DND-41 (cell line): ENCODE measurements at regions not wholly inside any gene's neighbourhood (a gene's known extent, or its start where the extent isn't known, plus 50 kb on each side); places are given as distances from the start of the nearest gene placed in this dataset.

Experiments
- ATAC-seq: fragments of 200-7000 bp; cut with Tn5 transposase; 3 replicates; pipeline ENCODE4 v1.9.1; 2021; ENCODE audit warnings: low read depth; ENCODE audit not compliant: insufficient read depth
- DNase-seq: peaks from one replicate; pipeline ENCODE4 v3.0.0-alpha.2; 2020
- H2AFZ ChIP-seq: 2 replicates; pipeline ENCODE4 v1.6.0; 2012; ENCODE audit warnings: low read depth, low read length
- H3K27ac ChIP-seq: 2 replicates; pipeline ENCODE4 v1.5.1; 2012; ENCODE audit warnings: low read length, inconsistent platforms
- H3K27me3 ChIP-seq: fragments of 200-600 bp; sonication (generic); 2 replicates; pipeline ENCODE4 v1.6.0; 2012; ENCODE audit warnings: low read length, mild to moderate bottlenecking, inconsistent platforms; ENCODE audit not compliant: insufficient read depth, poor library complexity
- H3K36me3 ChIP-seq: 2 replicates; pipeline ENCODE4 v1.5.1; 2012; ENCODE audit warnings: low read length, inconsistent platforms; ENCODE audit not compliant: insufficient read depth
- H3K4me1 ChIP-seq: 2 replicates; pipeline ENCODE4 v1.5.1; 2012; ENCODE audit warnings: mild to moderate bottlenecking, low read length; ENCODE audit not compliant: insufficient read depth
- H3K4me2 ChIP-seq: 2 replicates; pipeline ENCODE4 v1.6.0; 2012; ENCODE audit warnings: mild to moderate bottlenecking, moderate library complexity, low read length, inconsistent platforms; ENCODE audit not compliant: insufficient read depth
- H3K4me3 ChIP-seq, 2 experiments: fragments of 200-600 bp in 1 of 2; shearing (Covaris generic) in 1 of 2; 2 replicates each; pipeline ENCODE4 v1.5.1; 2012 to 2016; ENCODE audit warnings: inconsistent platforms in 2 of 2, low read length in 2 of 2, mild to moderate bottlenecking in 2 of 2, low read depth in 1 of 2, moderate library complexity in 1 of 2
- H3K79me2 ChIP-seq: 2 replicates; pipeline ENCODE4 v1.6.0; 2012; ENCODE audit warnings: low read length, inconsistent platforms; ENCODE audit not compliant: insufficient read depth
- H3K9ac ChIP-seq: 2 replicates; pipeline ENCODE4 v1.6.0; 2012; ENCODE audit warnings: low read depth, mild to moderate bottlenecking, inconsistent platforms, low read length, moderate library complexity
- H3K9me3 ChIP-seq: 2 replicates; pipeline ENCODE4 v1.5.1; 2012; ENCODE audit warnings: low read length, moderate library complexity, mild to moderate bottlenecking, inconsistent platforms; ENCODE audit not compliant: insufficient read depth, severe bottlenecking
- H4K20me1 ChIP-seq: 2 replicates; pipeline ENCODE4 v1.6.0; 2012; ENCODE audit warnings: low read length; ENCODE audit not compliant: insufficient read depth
- EZH2 ChIP-seq: IDR thresholded peaks from 3 replicates; pipeline ENCODE4 v1.6.1; 2012; ENCODE audit warnings: borderline replicate concordance, low read depth, mild to moderate bottlenecking, moderate library complexity, low read length, inconsistent platforms; ENCODE audit not compliant: severe bottlenecking
- TF ChIP-seq, protein P1 (sequence below): IDR thresholded peaks from 2 replicates; pipeline ENCODE4 v1.5.1; 2012; ENCODE audit warnings: borderline replicate concordance, low read length, moderate library complexity, mild to moderate bottlenecking; ENCODE audit not compliant: poor library complexity, severe bottlenecking; ENCODE audit errors: extremely low read depth

DNA sequence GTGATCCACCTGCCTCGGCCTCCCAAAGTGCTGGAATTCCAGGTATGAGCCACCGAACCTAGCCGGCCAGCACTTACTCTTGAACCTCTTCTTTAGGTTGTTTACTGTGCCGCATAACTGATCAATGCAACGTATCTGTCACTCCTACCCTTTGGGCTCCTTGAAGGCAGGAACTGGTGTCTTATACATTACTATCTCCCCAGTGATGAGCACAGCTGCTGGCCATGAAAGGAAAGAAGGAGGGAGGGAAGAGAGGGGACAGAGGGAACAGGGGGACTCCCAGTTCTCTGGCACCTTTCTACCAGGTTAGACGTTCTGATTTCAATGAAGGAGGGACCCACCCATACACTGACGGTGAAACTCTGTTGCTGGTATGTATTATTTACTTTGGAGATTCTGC is 111.8 kb upstream of the NANOS1 start:
- Histone ChIP-seq H3K4me3 (no peak overlapping the region), H4K20me1 (no peaks in the 10 kb centered on the region), H2AFZ (no peak overlapping the region), H3K4me2 (no peak overlapping the region), H3K9ac (no peak overlapping the region), H3K27me3 (peaks cover 5% of the 10 kb centered on the region), H3K79me2 (no peaks in the 10 kb centered on the region), H3K27ac (no peak overlapping the region), H3K4me1 (no peaks in the 10 kb centered on the region), H3K9me3 (no peaks in the 10 kb centered on the region), H3K36me3 (no peaks in the 10 kb centered on the region)
- ATAC-seq (no peak), DNase-seq (no peak)
- TF ChIP-seq, protein P1, sequence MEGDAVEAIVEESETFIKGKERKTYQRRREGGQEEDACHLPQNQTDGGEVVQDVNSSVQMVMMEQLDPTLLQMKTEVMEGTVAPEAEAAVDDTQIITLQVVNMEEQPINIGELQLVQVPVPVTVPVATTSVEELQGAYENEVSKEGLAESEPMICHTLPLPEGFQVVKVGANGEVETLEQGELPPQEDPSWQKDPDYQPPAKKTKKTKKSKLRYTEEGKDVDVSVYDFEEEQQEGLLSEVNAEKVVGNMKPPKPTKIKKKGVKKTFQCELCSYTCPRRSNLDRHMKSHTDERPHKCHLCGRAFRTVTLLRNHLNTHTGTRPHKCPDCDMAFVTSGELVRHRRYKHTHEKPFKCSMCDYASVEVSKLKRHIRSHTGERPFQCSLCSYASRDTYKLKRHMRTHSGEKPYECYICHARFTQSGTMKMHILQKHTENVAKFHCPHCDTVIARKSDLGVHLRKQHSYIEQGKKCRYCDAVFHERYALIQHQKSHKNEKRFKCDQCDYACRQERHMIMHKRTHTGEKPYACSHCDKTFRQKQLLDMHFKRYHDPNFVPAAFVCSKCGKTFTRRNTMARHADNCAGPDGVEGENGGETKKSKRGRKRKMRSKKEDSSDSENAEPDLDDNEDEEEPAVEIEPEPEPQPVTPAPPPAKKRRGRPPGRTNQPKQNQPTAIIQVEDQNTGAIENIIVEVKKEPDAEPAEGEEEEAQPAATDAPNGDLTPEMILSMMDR, result no peak
- no peak for TF ChIP-seq EZH2

DNA sequence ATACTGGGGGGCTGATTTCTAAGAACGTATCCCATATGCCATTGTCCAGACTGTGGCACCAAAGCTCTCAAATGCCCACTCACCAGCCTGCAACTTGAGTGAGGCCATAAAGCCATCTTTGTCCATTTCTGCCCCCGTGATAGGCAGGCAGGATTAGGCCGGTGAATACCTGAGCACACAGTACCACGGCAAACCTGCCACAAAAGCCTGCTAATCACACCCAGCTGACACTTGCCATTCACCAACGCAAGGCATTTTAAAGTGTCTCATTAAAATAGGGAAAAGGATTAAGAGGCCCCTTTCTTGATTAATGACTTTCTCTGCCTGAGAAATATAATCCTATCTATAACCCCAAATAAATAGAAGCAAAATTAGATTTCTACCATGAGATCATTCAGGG is 111.4 kb upstream of the NANOS1 start:
- Histone ChIP-seq H3K9ac (no peak overlapping the region), H3K4me1 (no peaks in the 10 kb centered on the region), H2AFZ (no peak overlapping the region), H4K20me1 (no peaks in the 10 kb centered on the region), H3K9me3 (no peaks in the 10 kb centered on the region), H3K27me3 (peaks cover 5% of the 10 kb centered on the region), H3K36me3 (no peaks in the 10 kb centered on the region), H3K4me2 (no peak overlapping the region), H3K4me3 (no peak overlapping the region), H3K27ac (no peak overlapping the region), H3K79me2 (no peaks in the 10 kb centered on the region)
- ATAC-seq (no peak), DNase-seq (no peak)
- TF ChIP-seq, protein P1, result no peak
- no peak for TF ChIP-seq EZH2

- no peak for ATAC-seq
Measured at GRCh38 chr10:118918587-118918986, 110.9 kb upstream of the NANOS1 start.

More at GRCh38 chr10:118918587-118918986, 110.9 kb upstream of the NANOS1 start:
- Histone ChIP-seq H3K27me3 (peaks cover 5% of the 10 kb centered on the region), H2AFZ (no peak overlapping the region), H3K79me2 (no peaks in the 10 kb centered on the region), H3K36me3 (no peaks in the 10 kb centered on the region), H3K9me3 (no peaks in the 10 kb centered on the region), H3K4me1 (no peaks in the 10 kb centered on the region), H3K4me2 (no peak overlapping the region), H3K27ac (no peak overlapping the region), H3K9ac (no peak overlapping the region), H4K20me1 (no peaks in the 10 kb centered on the region), H3K4me3 (no peak overlapping the region)
- DNase-seq, result no peak
- TF ChIP-seq, protein P1, result no peak
- TF ChIP-seq EZH2, result no peak
